PFSK-1 (cell line): ENCODE measurements at regions not wholly inside any gene's neighbourhood (a gene's known extent, or its start where the extent isn't known, plus 50 kb on each side); places are given as distances from the start of the nearest gene placed in this dataset.

Experiments
- FOXP2 ChIP-seq: optimal IDR thresholded peaks from 2 replicates; pipeline ENCODE3; 2011; ENCODE audit warnings: borderline replicate concordance, control low read depth, inconsistent platforms; ENCODE audit not compliant: insufficient read depth; ENCODE audit errors: extremely low read length, extremely low read depth
- POLR2AphosphoS5 ChIP-seq: IDR thresholded peaks from 2 replicates; pipeline ENCODE4 v1.6.1; 2012; ENCODE audit warnings: low read depth, mild to moderate bottlenecking, control low read depth, low read length, moderate library complexity
- REST ChIP-seq, 2 experiments: IDR thresholded peaks; 2 replicates each; pipeline versions ENCODE4 v1.6.1 to v1.8.0; 2011 to 2012; ENCODE audit warnings: low read depth in 2 of 2, low read length in 2 of 2, control low read depth in 1 of 2, inconsistent platforms in 1 of 2, mild to moderate bottlenecking in 1 of 2, moderate library complexity in 1 of 2; ENCODE audit not compliant: insufficient read depth in 1 of 2
- SIN3A ChIP-seq: IDR thresholded peaks from 2 replicates; pipeline ENCODE4 v1.6.1; 2012; ENCODE audit warnings: mild to moderate bottlenecking, low read length, moderate library complexity, borderline replicate concordance; ENCODE audit not compliant: insufficient read depth
- TAF1 ChIP-seq: IDR thresholded peaks from 2 replicates; pipeline ENCODE4 v1.6.1; 2012; ENCODE audit warnings: low read length, control low read depth, borderline replicate concordance; ENCODE audit not compliant: insufficient read depth

DNA sequence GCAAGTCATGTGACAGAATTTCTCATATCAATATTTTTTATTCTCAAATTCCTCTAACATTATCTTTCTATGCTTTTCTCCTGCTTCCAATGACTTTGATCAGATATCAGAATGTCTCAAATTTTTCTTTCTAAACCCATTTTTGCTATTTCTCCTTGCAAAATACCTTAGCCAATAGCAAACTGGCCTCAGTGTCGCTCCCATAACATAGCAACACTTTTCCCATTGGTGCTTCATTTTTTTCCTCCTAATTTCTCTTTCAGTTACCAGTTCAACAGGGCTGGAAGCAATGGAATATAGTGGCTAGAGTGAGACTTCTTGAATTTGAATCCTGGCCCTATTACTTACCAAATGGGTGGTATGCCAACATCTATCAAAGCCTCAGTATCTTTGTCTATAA lies 1091.6 kb downstream of the C4orf33 start:
- TF ChIP-seq TAF1 (no peak), SIN3A (no peak), FOXP2 (no peak), REST (IDR thresholded peaks at IDR 0.05; ENCODE audit: insufficient read depth in 1 of 2, low read depth in 2 of 2, low read length in 2 of 2) (no peak), POLR2AphosphoS5 (no peak)

DNA sequence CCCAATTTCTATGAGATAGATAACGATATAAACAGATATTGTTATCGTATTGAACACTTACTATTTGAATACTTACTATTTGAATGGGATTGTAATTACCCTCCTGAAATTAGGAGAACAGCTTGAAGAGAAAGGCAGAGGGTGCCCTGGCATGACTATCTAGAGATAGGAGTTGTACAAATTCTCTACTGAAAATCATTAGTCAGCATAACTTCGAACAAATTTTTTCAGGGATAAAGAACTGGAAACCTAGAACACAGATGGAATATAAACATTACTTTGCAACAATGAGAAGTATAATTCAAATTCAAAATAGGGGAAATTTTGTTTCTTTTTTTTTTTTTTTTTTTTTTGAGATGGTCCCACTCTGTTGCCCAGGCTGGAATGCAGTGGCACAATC lies 1096.8 kb downstream of the C4orf33 start:
- no peak for TF ChIP-seq FOXP2
- TF ChIP-seq POLR2AphosphoS5 = no peak
- no peak for TF ChIP-seq REST (IDR thresholded peaks at IDR 0.05; ENCODE audit: insufficient read depth in 1 of 2, low read depth in 2 of 2, low read length in 2 of 2)
- TF ChIP-seq TAF1 = no peak
- TF ChIP-seq SIN3A = no peak

DNA sequence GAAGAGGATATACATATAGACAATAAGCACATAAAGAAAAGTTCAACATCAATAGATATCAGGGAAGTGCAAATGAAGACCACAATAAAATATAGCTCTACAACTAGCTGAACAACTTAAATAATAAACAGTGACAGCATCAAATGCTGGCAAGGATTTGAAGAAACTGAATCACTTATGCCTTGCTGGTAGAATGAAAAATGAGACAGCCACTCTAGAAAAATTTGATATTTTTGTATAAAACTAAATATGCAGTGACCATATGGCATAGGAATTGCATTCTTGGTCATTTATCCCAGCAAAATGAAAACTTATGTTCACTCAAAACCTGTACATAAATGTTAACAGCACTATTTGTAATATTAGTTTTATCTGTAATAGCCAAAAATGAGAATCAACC lies 1102.0 kb downstream of the C4orf33 start:
- TF ChIP-seq REST (IDR thresholded peaks at IDR 0.05; ENCODE audit: insufficient read depth in 1 of 2, low read depth in 2 of 2, low read length in 2 of 2) (no peak), TAF1 (no peak), SIN3A (no peak), POLR2AphosphoS5 (no peak), FOXP2 (no peak)

DNA sequence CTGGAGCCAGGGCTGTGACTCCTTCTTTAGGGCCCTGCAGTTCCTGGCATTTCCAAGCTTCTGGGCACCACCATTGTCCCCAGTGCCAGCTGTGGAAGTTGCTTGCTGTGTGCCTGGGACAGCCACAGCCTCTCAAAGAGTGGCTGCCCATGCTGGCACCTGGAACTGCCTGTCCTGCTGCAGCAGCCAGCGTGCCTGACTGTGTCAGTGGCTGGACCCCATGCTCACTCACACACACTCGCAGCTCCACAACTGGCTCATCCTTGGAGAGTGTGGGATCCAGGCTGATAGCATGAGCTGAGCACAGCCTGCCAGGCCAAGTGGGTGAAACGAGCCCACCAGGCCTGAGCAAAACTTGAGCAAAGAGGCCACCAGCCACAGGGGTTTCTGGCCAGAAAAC lies 1107.6 kb downstream of the C4orf33 start:
- no peak for TF ChIP-seq TAF1
- TF ChIP-seq SIN3A = no peak
- no peak for TF ChIP-seq FOXP2

DNA sequence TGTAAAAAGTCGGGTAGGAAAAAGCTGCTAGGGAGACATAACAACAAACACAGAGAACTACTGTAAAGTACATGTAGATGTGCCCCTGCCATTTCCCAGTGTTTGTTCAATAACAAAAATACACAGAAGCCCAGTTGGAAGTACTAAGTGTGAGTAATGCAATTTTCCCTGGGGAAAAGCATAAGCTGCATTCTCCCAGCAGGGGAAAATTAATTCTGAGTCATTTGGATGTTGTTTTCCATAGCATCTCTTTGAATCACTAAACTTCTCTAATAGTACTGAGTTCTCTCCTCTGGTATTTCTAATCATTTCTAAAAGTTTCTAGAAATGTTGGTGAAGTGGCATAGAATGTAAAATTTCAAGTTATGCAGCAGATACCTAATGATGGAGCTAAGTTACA lies 1114.9 kb downstream of the C4orf33 start:
- TF ChIP-seq SIN3A = no peak
- TF ChIP-seq POLR2AphosphoS5 = no peak
- TF ChIP-seq REST (IDR thresholded peaks at IDR 0.05; ENCODE audit: insufficient read depth in 1 of 2, low read depth in 2 of 2, low read length in 2 of 2) = no peak
- TF ChIP-seq FOXP2 = no peak
- TF ChIP-seq TAF1 = no peak
